Liver (tissue), 8 donors: ENCODE measurements at regions not wholly inside any gene's neighbourhood (a gene's known extent, or its start where the extent isn't known, plus 50 kb on each side); places are given as distances from the start of the nearest gene placed in this dataset.

Experiments
- DNase-seq: peaks from one replicate; pipeline ENCODE4 v3.0.0-alpha.2; 2017; ENCODE audit warnings: low spot score
- H3K27ac ChIP-seq, 2 donors: one replicate each; pipeline ENCODE4 v1.7.0; 2013; ENCODE audit warnings: inconsistent platforms in 2 of 2, low read length in 2 of 2, control low read depth in 1 of 2, low read depth in 1 of 2, mild to moderate bottlenecking in 1 of 2
- H3K27me3 ChIP-seq, 4 donors: one replicate each; pipeline versions ENCODE4 v1.6.1 to v1.7.0; 2013; ENCODE audit warnings: low read length in 3 of 4, inconsistent platforms in 1 of 4, mild to moderate bottlenecking in 1 of 4, moderate library complexity in 1 of 4; ENCODE audit not compliant: control insufficient read depth in 4 of 4, insufficient read depth in 4 of 4
- H3K36me3 ChIP-seq, 4 donors: one replicate each; pipeline versions ENCODE4 v1.6.1 to v1.7.0; 2013; ENCODE audit warnings: low read length in 3 of 4, mild to moderate bottlenecking in 3 of 4, low read depth in 1 of 4, moderate library complexity in 1 of 4; ENCODE audit not compliant: control insufficient read depth in 4 of 4, insufficient read depth in 3 of 4
- H3K4me1 ChIP-seq, 4 donors: one replicate each; pipeline versions ENCODE4 v1.6.1 to v1.7.0; 2013; ENCODE audit warnings: low read length in 3 of 4, mild to moderate bottlenecking in 3 of 4, moderate library complexity in 1 of 4; ENCODE audit not compliant: control insufficient read depth in 4 of 4, insufficient read depth in 4 of 4
- H3K4me3 ChIP-seq, 3 donors: one replicate each; pipeline versions ENCODE4 v1.6.1 to v1.7.0; 2013; ENCODE audit warnings: low read length in 3 of 3, control low read depth in 1 of 3, low read depth in 1 of 3, mild to moderate bottlenecking in 1 of 3
- H3K9ac ChIP-seq, 2 donors: one replicate each; pipeline ENCODE4 v1.7.0; 2013; ENCODE audit warnings: low read length in 2 of 2, mild to moderate bottlenecking in 2 of 2, moderate library complexity in 2 of 2, control low read depth in 1 of 2, low read depth in 1 of 2
- H3K9me3 ChIP-seq, 4 donors: one replicate each; pipeline versions ENCODE4 v1.6.1 to v1.7.0; 2013; ENCODE audit warnings: low read length in 3 of 4; ENCODE audit not compliant: control insufficient read depth in 4 of 4
- ATF3 ChIP-seq: IDR thresholded peaks from 2 replicates; pipeline ENCODE4 v1.6.1; 2016; ENCODE audit warnings: antibody characterized with exemption
- CTCF ChIP-seq: fragments of 150-350 bp; IDR thresholded peaks from 2 replicates; pipeline ENCODE4 v1.5.1; 2017; ENCODE audit warnings: improper control_type of control experiment, low read depth, low read length; ENCODE audit not compliant: missing input control
- EGR1 ChIP-seq, 2 donors: IDR thresholded peaks; 2 replicates each; pipeline ENCODE4 v1.6.1; 2016 to 2018; ENCODE audit warnings: antibody characterized with exemption in 2 of 2, low read depth in 2 of 2
- FOXA1 ChIP-seq: IDR thresholded peaks from 2 replicates; pipeline ENCODE4 v1.6.1; 2016; ENCODE audit warnings: antibody characterized with exemption
- FOXA2 ChIP-seq: IDR thresholded peaks from 2 replicates; pipeline ENCODE4 v1.6.1; 2016; ENCODE audit warnings: antibody characterized with exemption
- GABPA ChIP-seq, 2 donors: IDR thresholded peaks in 1 of 2; conservative IDR thresholded peaks in 1 of 2; 2 replicates each; pipeline ENCODE4 v1.6.1; 2016; ENCODE audit warnings: antibody characterized with exemption in 2 of 2, mild to moderate bottlenecking in 1 of 2, moderate library complexity in 1 of 2
- HNF4A ChIP-seq, 2 donors: conservative IDR thresholded peaks; 2 replicates each; pipeline ENCODE4 v1.6.1; 2016; ENCODE audit warnings: antibody characterized with exemption in 2 of 2, mild to moderate bottlenecking in 2 of 2
- HNF4G ChIP-seq: IDR thresholded peaks from 2 replicates; pipeline ENCODE4 v1.6.1; 2016; ENCODE audit warnings: antibody characterized with exemption
- JUND ChIP-seq, 2 donors: IDR thresholded peaks; 2 replicates each; pipeline ENCODE4 v1.6.1; 2016; ENCODE audit warnings: antibody characterized with exemption in 2 of 2
- MAX ChIP-seq: IDR thresholded peaks from 2 replicates; pipeline ENCODE4 v1.6.1; 2016; ENCODE audit warnings: antibody characterized with exemption
- NR2F2 ChIP-seq: IDR thresholded peaks from 2 replicates; pipeline ENCODE4 v1.6.1; 2016; ENCODE audit warnings: antibody characterized with exemption
- RAD21 ChIP-seq, 2 donors: IDR thresholded peaks; 2 replicates each; pipeline ENCODE4 v1.6.1; 2016; ENCODE audit warnings: antibody characterized with exemption in 2 of 2, mild to moderate bottlenecking in 2 of 2
- REST ChIP-seq: IDR thresholded peaks from 2 replicates; pipeline ENCODE4 v1.6.1; 2016; ENCODE audit warnings: antibody characterized with exemption, mild to moderate bottlenecking
- RXRA ChIP-seq, 2 donors: IDR thresholded peaks; 2 replicates each; pipeline ENCODE4 v1.6.1; 2017 to 2018; ENCODE audit warnings: antibody characterized with exemption in 2 of 2, mild to moderate bottlenecking in 1 of 2
- SP1 ChIP-seq: IDR thresholded peaks from 2 replicates; pipeline ENCODE4 v1.6.1; 2018; ENCODE audit warnings: antibody characterized with exemption, mild to moderate bottlenecking
- ZBTB33 ChIP-seq: IDR thresholded peaks from 2 replicates; pipeline ENCODE4 v1.6.1; 2016; ENCODE audit warnings: antibody characterized with exemption
- WGBS: extraction: QIAGEN DNeasy Blood & Tissue Kit; methylation state at CpG from one replicate; pipeline ENCODE4 v1.1.7; 2013; 5-methylcytosine and 5-hydroxymethylcytosine counted together
- donor health status: healthy.
- donor health status: healthy.
- donor health status: healthy.
- donor health status: healthy.
- donor health status: healthy.

GRCh38 chrX:80513625-80514024, 93.4 kb downstream of the TENT5D start:
- Histone ChIP-seq H3K27me3 (peaks cover 0 to 2% (median 0%) of the 10 kb centered on the region in 4 donors), H3K27ac (no peak overlapping the region), H3K9ac (no peak overlapping the region), H3K4me1 (no peaks in the 10 kb centered on the region), H3K9me3 (no peaks in the 10 kb centered on the region), H3K4me3 (no peak overlapping the region), H3K36me3 (no peaks in the 10 kb centered on the region)
- WGBS, result 5% methylated on average over 2 of the region's 2 CpGs
- DNase-seq, result no peak
- TF ChIP-seq RAD21 (IDR thresholded peaks at IDR 0.05), result no peak
- no peak for TF ChIP-seq HNF4A (conservative IDR thresholded peaks at IDR 0.05)
- no peak for TF ChIP-seq NR2F2

GRCh38 chrX:80537096-80537495, 116.8 kb downstream of the TENT5D start:
- no peak overlapping the region for H3K9ac ChIP-seq
- no peaks in the 10 kb centered on the region for H3K27me3 ChIP-seq
- no peaks in the 10 kb centered on the region for H3K36me3 ChIP-seq
- no peaks in the 10 kb centered on the region for H3K9me3 ChIP-seq
- no peak overlapping the region for H3K4me3 ChIP-seq
- DNase-seq, result no peak
- 7% methylated on average over 1 of the region's 1 CpG for WGBS
- no peak overlapping the region for H3K27ac ChIP-seq
- TF ChIP-seq GABPA (IDR thresholded peaks at IDR 0.05 in 1 of 2, conservative IDR thresholded peaks at IDR 0.05 in 1 of 2), result no peak
- no peak for TF ChIP-seq SP1
- no peak for TF ChIP-seq EGR1 (IDR thresholded peaks at IDR 0.05; ENCODE audit: low read depth in 2 of 2)
- TF ChIP-seq FOXA2, result no peak
- TF ChIP-seq ZBTB33, result no peak
- TF ChIP-seq CTCF, result no peak
- no peaks in the 10 kb centered on the region for H3K4me1 ChIP-seq

- TF ChIP-seq FOXA2, result no peak
- TF ChIP-seq FOXA1, result no peak
- no peak for TF ChIP-seq HNF4G
- no peak for TF ChIP-seq MAX
- TF ChIP-seq RXRA (IDR thresholded peaks at IDR 0.05), result no peak
- TF ChIP-seq NR2F2, result no peak
- TF ChIP-seq SP1, result no peak
- TF ChIP-seq HNF4A (conservative IDR thresholded peaks at IDR 0.05), result no peak
- TF ChIP-seq ATF3, result no peak
- TF ChIP-seq ZBTB33, result no peak
- TF ChIP-seq JUND (IDR thresholded peaks at IDR 0.05), result no peak
- TF ChIP-seq GABPA (IDR thresholded peaks at IDR 0.05 in 1 of 2, conservative IDR thresholded peaks at IDR 0.05 in 1 of 2), result no peak
- TF ChIP-seq REST, result no peak
- no peak overlapping the region for H3K9ac ChIP-seq
- DNase-seq, result no peak
- H3K4me1 ChIP-seq, result no peaks in the 10 kb centered on the region
- no peaks in the 10 kb centered on the region for H3K36me3 ChIP-seq
- no peaks in the 10 kb centered on the region for H3K27me3 ChIP-seq
- H3K9me3 ChIP-seq, result no peaks in the 10 kb centered on the region
- WGBS, result 60% methylated on average over 6 of the region's 6 CpGs
- H3K4me3 ChIP-seq, result no peak overlapping the region
- no peak overlapping the region for H3K27ac ChIP-seq
These were observed 130.5 kb downstream of the TENT5D start for GRCh38 chrX:80550722-80551121.
